NOMO-1 treated with DMSO at 0.1 percent for 48 hours (cell line): ENCODE measurements at regions not wholly inside any gene's neighbourhood (a gene's known extent, or its start where the extent isn't known, plus 50 kb on each side); places are given as distances from the start of the nearest gene placed in this dataset.

Source experiments
- DNase-seq: peaks from one replicate; lab custom pipeline; 2025; ENCODE audit not compliant: unreplicated experiment; lab: John Stamatoyannopoulos, UW

DNA sequence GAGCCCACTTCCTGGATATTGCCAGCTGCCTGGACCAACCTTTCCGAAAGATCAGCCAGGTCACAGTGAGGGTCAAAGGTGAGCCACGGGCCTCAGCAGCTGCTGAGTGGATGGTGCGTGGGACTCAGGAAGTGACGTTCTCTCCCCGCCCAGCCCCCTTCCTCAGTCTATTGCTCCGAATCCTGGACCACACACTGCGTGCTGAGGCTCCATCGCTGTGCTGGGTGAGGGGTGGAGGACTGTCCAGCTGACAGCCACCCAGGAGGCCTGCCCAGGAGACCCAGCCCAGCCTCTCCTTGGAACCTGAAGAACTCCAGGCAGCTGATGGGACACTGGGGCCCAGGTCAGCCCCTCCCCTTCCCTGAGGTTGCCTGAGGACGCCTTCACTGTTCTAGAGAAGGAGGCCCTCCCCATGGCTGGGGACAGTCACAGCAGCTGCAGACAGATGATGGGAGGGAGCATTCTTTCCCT lies 94.4 kb upstream of the CD93 start:
- no peak for DNase-seq

DNA sequence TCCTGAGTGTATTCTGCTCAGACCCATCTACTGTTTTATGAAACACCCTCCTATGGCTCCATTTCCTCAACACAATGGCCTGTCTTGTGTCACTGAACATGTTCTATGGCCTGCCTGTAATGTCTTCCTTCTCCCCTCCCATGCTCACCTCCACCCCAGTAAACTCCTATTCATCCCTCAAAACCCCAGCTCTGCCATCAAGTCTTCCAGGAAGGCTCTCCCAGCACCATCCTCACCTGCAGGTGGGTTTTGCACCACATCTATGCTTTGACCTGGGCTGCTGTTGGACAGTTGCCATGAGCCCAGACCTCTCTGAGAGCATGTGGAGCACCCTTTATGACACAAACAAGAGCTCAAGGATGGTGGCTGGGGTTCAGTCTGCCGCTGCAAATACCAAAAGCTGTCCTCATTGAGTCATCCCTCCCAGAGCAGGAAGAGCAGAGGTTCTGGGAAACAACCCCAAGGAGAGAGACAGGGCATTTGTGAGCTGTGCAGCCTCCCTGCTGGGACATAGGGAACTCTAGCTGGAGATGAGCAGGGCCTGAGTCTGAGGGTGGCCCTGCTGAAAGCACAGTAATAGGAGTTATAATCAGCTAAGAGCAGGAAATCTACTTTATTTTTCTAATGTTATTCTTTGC lies 93.8 kb upstream of the CD93 start:
- DNase-seq, result no peak

DNA sequence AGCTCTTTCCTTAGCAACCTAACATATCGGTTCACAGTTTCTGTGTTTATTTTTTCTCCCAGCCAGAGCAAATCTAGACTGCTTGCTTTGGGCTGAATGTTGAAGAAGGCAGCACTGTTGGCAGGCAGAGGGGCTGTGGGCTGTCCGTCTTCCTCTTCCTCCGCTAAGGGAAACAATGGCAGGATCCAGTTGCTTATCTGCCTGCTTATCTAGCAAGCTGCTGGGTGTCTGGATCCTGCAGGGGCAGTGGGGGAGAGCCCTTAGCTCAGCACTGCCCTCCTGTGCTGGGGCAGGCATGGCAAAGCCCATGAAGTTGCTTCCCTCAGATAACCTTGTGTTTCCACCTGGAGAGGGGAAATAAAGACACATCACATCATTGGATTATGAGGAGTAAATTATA lies 92.7 kb upstream of the CD93 start:
- no peak for DNase-seq

DNA sequence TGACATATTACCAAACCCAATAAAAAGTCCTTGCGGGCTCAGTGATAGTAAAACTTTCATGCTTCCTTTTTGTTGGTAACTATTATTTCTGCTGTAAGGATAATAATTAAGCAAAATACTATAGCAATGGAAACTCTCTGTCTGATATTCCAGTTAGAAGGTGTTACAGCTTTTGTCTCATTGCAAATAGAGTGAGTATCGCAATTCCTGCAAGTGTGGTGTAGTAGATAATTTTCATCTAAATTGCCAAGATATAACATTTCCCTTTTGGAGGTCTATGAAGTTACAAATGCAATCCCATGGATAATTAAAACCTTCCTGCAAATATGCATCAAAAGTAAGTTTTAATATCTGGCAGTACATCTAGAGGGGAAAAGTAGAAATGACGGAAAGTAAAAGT lies 88.7 kb upstream of the CD93 start:
- no peak for DNase-seq

DNA sequence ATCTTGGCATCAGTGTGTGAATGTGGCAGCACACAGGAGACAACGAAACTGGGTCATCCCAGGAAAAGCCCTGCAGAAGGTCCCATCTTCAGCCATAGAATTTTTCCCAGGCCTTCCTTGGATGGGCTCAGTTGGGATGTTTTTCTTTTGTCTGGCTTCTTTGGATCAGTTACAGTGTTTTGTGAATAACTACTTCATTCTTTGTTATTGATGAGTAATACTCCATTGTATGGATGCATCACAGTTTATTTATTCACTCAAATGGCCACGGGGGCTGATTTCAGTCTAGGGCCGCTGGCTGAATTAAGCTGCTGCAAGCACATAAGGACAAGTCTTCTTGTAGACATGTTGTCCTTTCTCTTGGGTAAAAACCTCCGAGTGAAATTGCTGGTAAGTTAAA lies 81.3 kb upstream of the CD93 start:
- DNase-seq, result no peak

DNA sequence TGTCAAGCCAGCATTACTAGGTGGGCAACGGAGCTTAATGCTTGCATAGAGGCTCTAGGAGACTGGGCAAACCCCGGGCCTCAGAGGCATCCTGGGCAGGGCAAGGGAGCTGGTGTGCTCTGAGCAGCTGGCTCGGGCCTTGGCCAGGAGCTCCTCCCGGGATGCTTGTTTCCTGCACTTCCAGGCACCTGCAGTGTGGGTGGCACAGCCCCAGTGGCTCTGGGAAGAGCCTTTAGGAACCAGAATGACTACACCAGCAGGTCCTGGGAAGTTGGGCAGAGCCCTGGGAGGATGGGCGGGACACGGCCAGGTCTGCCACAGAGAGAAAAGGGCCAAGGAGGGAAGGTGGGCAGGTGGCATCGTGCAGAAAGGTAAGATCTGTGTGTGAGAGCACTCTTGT lies 80.4 kb upstream of the CD93 start:
- no peak for DNase-seq

DNA sequence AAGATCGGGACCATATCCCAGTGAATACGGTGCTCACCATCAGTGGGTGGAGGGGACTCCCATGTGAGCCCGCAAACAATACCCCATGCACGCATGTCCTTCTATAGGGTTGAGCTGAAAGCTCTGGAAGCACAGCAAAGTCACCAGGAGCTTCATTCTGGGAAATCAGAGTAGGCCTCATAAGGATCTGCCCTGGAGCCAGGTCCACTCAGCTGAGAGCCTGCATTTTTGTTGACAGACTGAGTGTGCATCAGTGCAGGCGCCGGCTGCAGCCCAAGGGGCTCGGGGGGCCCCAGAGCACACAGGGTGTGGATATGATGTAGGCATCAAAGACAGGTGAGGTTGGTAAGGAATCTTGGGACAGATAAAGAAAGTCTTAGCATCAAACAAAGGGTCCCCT lies 79.8 kb upstream of the CD93 start:
- DNase-seq, result no peak

DNA sequence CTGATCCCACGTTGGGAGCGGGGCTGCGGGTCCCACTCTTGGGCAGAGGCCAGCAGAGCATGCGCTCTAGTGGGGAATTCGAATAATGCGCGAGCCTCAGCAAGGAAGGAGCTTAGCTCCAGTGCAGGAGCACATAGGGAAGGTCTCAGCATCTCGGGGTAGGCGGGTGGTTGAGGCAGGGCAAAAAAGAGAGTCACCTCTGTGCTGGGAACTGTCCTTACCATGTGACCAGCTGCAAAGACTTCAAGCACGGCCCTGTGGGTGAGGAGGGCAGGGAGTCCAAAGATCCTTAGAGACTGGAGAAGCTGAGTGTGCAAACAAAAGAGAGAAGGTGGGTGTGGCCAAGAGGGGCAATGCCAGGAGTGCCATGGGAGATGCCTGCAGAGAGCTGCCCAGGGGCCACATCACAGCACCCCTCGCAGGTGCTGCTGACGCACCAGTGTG lies 79.2 kb upstream of the CD93 start:
- no peak for DNase-seq

DNA sequence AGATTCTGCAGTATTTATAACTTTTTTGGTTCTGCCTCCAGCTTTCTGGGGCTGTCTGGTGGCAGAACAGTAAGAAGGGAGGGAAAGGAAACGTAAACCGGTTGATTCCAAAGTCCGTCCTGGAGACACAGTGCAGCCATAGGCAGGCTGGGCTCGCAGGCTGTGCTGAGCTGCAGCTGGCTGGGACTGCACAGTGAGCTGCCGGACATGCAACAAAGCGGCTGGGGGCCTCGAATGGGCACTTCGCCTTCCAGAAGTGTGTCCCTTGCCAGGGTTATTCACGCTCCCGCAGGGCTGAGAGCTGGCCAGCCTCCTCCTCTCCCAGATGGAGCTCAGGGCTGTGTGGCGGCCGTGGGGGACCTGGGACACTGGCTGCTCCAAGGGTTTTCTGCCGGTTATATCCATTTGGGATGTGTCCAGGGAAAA lies 78.1 kb upstream of the CD93 start:
- no peak for DNase-seq

DNA sequence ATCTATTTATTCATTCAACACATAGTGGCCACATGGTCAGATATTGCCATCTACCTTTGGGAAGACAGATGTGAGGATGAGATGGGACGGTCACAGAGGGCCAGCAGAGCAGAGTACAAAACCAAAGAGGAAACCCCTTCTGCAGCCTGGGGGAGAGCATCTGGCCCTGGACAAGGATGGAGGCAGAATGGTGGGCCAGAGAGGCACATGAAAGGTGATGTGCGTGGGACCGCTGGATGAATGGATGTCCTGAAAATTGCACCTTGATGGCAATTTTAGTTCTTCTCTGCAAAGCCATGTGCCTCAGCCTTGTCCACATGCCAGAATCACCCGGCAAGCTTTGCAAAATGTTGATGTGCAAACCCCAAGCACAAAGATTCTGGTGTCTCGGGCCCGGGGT lies 77.4 kb upstream of the CD93 start:
- DNase-seq, result no peak

DNA sequence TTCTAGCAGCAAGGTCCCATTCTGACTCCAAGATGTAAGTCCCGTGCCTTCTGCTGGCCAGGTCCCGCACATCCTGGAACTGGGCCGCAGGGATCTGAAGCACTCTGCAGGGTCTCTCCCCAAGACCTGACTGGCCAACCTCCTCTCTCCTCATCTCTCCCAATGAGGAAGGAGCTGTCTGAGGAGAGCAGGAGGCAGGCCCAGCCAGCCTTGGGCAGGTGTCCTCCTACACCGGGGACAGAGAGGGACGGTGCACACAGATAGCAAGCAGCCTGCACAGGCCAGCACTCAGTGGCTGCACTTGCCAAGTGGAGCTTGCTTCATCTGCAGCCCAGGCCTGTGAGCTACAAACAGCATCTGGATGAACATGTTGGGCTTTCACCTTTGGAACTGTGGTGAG lies 76.8 kb upstream of the CD93 start:
- no peak for DNase-seq

DNA sequence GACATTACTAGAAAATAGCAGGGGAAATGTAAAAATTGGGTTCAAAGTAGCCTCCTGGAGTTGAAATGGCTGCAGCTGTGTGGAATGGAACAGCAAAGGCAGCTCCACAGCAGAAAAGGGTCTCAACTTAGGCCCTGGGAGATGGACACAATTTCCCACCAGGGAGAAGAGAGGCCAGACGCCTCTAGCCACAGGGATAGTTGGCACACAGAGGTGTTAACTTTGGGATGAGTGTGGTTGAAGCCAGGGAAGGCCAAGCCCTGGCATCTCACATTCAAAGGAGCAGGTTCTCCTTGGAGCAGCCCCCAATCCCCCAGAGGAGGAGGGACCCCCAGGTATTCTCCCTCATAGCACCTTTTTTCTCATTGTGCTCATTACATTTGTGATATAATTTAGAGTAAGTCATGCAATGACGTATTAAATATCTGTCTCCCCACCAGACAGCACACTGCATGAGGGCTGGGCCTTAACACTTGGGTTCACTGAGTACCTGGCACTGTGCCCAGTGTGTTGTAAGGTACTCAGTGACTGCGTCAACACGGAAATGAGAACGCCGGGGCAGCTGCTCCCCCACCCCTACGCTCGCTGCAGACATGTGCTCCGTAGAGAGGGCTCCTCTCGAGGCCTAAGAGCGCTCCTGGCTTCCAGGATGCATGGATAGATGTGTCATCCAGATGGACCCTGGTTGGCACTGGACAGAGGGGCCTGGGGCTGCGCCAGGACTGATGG lies 76.0 kb upstream of the CD93 start:
- DNase-seq, result peak; percentile 46

DNA sequence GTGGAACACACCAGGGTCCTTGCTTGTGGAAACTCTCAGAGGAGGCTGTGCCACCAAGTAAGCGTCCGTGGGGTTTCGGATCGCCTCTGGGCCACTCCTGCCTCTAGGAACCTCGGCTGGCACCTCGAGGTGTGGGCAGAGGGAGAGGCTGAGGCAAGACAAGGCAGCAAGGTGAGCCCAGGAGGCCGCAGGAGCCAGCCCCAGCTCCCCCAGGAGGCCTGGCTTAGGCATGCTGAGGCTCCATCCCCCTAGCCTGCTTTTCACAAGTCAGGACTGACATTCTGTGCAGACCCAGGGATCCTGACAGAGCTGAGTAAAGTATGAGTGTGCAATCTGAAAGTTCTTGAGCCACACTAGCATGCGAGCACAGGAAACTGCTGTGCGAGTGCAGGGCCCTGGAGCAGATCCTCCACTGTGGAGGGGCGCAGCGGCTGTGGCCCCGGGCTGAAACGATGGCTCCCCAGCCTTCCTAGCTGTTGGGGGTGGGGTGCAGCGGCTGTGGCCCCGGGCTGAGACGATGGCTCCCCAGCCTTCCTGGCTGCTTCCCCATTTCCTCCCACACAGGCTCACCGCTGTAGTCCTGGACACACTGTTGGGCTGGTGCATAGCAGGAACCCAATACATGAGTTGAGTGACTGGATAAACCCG lies 75.2 kb upstream of the CD93 start:
- no peak for DNase-seq

DNA sequence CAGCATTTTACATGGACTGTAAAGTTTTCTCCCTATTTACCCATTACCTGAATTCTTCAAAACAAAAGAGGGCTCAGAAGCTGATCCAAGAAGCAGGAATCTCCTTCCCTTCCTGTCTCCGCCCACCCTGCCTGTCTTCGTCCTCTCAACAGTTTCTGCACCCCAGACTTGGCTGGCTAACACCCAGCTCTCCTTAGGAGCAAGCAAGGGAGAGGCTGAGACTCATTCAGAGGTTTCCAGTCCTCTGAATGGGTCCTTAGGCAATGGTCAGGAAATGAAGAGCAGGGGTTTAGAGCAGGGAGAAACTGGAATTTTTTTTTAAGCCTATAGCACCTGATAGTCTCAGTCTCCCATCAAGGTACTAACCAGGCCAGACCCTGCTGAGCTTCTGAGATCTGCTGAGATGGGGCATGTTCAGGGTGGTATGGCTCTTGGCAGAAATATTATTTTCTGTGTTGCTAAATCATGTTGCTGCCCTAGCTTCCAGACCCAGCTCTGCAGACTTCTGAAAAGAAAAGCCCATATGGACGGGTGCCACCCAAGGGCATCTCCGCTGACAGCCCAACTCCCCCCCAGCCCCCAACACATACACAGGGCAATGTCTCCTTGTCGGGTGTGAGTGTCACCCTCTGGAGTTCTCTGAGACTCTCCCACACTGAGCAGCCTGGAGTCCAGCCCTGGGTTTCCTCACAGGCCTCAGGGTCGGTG lies 74.6 kb upstream of the CD93 start:
- no peak for DNase-seq

DNA sequence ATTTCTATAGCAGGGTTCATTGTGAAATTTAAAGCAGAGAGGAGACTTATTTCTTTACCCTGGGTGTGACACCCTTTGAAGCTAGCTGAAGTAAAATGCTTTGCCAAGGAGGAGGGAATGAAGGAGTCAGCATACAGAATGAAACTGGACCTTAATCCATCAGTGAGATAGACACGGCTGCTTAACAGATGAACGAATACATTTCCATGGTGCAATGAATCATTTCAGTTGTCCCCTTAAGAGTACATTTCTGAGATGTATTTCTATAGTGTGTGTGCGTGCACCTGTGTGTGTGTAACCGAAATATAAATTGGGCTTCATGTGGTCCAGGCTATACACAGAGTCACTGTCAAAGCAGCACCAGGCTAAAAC lies 73.8 kb upstream of the CD93 start:
- no peak for DNase-seq

DNA sequence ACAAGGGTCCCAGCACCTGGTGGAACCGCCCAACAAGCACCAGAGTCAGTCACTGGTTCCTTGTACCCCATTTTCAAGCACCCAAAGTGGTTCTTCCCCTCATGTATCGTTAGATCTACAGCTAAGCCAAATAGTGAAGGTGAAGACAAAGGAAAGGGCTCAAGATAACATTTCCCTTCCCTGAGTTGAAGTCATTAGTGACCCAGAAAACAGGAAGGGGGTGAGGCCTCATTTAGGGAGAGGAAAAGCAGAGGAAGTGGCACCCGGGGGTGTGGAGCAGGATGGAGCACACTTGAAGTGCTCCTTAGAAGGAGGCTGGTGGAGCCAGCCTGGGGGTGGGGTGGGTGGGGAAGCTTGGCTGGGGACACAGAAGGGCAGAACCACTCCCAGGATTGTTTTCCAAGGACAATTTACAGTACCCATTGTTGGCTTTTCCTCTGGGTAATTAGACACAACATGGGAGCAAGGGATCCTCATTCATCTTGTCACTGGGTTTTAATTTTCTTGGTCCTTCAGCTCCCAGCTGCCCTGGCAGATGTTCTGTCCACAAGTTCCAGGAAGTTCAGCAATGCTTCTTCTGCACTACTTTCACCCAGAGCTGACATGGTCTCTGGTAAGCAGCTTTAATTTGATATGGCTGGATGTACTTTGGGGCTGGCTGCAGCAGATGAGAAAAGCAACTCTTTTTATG lies 73.3 kb upstream of the CD93 start:
- DNase-seq, result no peak

DNA sequence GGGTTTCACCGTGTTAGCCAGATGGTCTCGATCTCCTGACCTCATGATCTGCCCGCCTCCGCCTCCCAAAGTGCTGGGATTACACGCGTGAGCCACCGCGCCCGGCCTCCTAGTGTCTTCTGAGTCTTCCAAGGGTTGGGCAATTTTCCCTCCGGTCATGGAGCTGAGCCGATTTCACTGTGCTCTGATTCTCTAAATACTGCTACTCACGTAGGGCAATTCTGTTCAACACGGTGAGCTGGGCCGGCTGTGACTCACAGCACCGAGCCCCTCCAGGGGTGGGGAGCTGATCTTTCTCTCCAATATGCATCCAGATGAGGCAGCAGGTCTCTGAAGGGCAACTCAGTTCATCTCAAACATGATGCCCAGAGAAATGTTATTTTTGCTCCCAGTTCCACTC lies 71.6 kb upstream of the CD93 start:
- DNase-seq, result no peak

DNA sequence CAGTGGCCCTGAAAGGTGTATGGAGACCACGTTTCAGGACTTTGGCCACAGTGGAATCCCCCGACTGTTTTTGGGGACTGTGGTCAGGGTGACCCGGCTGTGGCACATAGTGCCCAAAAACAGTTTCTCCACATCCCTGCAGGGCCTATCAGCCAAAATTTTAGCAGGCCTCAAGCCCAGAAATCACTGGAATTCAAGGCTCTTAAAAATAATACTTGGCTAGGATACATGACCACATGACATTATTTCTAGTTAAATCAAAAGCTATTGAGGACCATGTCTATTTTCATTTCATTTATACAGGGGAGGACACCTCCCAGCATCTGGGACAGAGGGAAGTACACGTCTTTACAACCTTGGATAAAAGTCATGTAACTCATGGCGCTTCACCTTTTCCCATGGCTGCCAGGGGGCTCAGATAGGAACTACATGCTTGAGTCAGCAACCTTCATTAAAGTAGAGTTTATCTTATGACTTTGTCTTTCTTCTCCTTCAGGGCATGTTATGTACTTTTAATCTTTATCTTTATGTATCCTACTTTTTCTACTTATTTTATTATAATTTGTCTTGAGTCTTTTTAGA lies 70.8 kb upstream of the CD93 start:
- no peak for DNase-seq

DNA sequence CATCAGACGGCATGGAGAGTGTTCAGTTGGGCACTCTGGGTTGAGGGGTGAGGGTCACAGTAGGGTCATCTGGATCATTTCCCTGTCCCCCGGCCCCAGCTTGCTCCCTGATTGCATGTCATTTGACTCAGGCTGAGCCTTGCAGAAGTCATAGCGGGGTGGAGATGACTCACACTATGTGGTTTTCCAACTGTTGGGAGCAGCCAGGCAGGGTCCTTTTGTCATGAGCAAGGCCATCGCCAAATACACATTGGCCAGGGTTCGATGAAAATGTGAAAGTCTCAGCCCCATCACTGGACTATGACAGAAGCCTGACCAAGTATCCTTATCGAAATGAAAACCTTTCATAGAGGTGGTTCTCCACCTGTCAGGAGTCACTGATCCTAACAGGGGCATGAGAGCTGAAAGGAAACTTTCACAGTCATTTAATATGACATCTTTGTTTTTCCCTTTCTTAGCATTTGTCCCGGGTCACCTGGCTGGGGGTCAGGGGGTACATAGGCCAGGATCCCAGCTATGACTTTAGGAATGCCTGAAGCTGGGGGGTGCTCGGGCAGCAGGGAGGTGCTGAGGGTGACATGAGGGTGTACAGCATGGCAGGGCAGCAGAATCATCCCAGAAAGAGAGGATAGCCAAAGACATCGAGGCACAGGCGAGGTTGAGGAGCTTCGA lies 70.2 kb upstream of the CD93 start:
- peak; percentile 57 for DNase-seq

DNA sequence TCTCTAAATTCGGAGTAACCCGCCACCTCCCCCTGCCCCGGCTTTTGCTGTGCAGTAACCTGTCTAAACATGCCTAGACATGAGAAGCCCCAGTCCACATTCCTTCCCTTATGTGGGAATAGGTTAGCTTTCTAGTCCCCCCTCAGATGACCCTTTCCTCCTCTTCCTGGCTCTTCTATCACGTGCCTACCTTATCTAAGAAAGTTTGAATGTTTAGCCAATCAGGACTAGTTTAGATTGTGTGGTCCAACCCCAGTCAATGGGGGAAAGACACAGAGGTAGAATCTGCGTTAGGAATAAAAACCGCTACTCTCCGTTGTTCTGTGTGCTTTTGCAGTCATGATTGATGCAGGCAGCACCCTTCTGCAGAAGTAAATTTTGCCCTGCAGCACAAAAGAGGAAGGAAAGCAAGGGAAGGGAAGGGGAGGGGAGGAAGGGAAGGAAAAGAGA lies 69.0 kb upstream of the CD93 start:
- peak; percentile 68 for DNase-seq
